ENCODE measurements at regions not wholly inside any gene's neighbourhood (a gene's known extent, or its start where the extent isn't known, plus 50 kb on each side); places are given as distances from the start of the nearest gene placed in this dataset.

DNA sequence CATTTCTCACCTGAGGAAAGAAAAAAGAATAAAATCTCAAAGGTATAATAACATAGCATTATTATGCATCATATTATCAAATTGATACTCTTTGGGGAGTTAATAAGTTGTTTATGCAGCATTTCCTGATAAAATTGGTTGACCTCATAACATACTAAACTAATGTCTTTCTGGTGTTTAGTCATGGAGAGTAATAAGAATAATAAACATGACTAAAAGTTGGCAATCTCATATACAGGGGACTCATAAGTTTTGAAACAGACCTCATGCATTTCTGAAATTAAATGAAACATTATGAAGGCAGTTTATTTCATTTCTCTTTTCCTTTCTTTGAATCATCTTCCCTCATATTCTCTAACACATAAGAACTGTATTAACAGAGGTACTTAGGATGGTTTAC, 60.5 kb upstream of the PRDM1 start:
- intact Hi-C loops (cut with micrococcal nuclease): no loop called here
- no peak overlapping the region for H3K4me3 ChIP-seq (ENCODE audit: control extremely low read depth in 1 of 5, extremely low read depth in 1 of 5, insufficient read depth in 1 of 5, low read depth in 2 of 5, low read length in 4 of 5)
- no peak overlapping the region for H3K27ac Mint-ChIP-seq
- no peaks in the 10 kb centered on the region for H3K79me2 ChIP-seq (ENCODE audit: control insufficient read depth, insufficient read depth, low read length)
- ChIA-PET CTCF (no interaction called here), POLR2A (no interaction called here)
- no peak overlapping the region for H3K4me3 Mint-ChIP-seq
- H3K36me3 ChIP-seq (replicated peaks in 1 of 2; ENCODE audit: control extremely low read depth in 1 of 2, control insufficient read depth in 1 of 2, extremely low read depth in 1 of 2, insufficient read depth in 2 of 2, low read length in 1 of 2): no peaks in the 10 kb centered on the region
- H2AFZ ChIP-seq (ENCODE audit: insufficient read depth, low read depth, low read length, poor library complexity, severe bottlenecking): no peak overlapping the region
- no peaks in the 10 kb centered on the region for H4K20me1 ChIP-seq (ENCODE audit: control insufficient read depth, insufficient read depth, low read length, poor library complexity, severe bottlenecking)
- TF ChIP-seq EZH2 (IDR thresholded peaks at IDR 0.05; ENCODE audit: borderline replicate concordance, insufficient read depth, low read depth, low read length, poor library complexity, severe bottlenecking): no peak
- H3K4me2 ChIP-seq (replicated peaks; ENCODE audit: low read depth, low read length, poor library complexity, severe bottlenecking): no peak overlapping the region
- H3K4me1 ChIP-seq (ENCODE audit: control insufficient read depth in 2 of 2, insufficient read depth in 2 of 2, low read length in 2 of 2): no peaks in the 10 kb centered on the region
- DNase-seq: no peak
- H3K9me3 ChIP-seq (ENCODE audit: control extremely low read depth in 1 of 3, control insufficient read depth in 2 of 3, insufficient read depth in 1 of 3, low read length in 2 of 3): peaks cover 0 to 3% (median 0%) of the 10 kb centered on the region in 3 donors
- H3K4me1 Mint-ChIP-seq: no peaks in the 10 kb centered on the region
- H3K9me3 Mint-ChIP-seq (ENCODE audit: insufficient read depth): no peaks in the 10 kb centered on the region
- H3K27me3 Mint-ChIP-seq: peaks cover 26% of the 10 kb centered on the region
- H3K27ac ChIP-seq (ENCODE audit: low read length in 2 of 2): no peak overlapping the region
- H3K9ac ChIP-seq (ENCODE audit: low read length): no peak overlapping the region
- no peak for ATAC-seq (ENCODE audit: low read depth)
- peaks cover 0 to 13% (median 3%) of the 10 kb centered on the region in 4 experiments for H3K27me3 ChIP-seq (replicated peaks in 1 of 4; ENCODE audit: control extremely low read depth in 1 of 4, control insufficient read depth in 3 of 4, insufficient read depth in 4 of 4, low read length in 3 of 4)

DNA sequence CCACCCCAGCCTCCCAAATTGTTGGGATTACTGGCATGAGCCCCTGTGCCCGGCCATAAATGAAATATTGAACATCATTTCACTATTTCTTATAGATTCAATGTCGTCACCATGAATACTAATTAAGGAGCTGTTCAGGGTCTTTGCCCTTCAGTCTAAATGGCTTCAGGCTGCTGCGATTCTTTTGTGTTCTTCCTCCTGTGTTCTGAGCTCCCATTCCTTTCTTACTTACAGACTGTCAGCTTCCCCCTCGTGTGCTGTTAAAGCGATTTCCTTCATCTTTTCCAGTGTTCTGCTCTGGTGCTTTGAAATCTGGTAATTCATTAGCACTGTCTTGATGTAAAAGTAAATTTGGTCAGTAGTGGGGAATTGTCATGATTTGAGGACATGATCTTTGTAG, 63.3 kb upstream of the PRDM1 start:
- CTCF ChIA-PET: no interaction called here
- peaks cover 0 to 12% (median 3%) of the 10 kb centered on the region in 4 experiments for H3K27me3 ChIP-seq (replicated peaks in 1 of 4; ENCODE audit: control extremely low read depth in 1 of 4, control insufficient read depth in 3 of 4, insufficient read depth in 4 of 4, low read length in 3 of 4)
- no peak overlapping the region for H3K4me2 ChIP-seq (replicated peaks; ENCODE audit: low read depth, low read length, poor library complexity, severe bottlenecking)
- H3K9me3 ChIP-seq (ENCODE audit: control extremely low read depth in 1 of 3, control insufficient read depth in 2 of 3, insufficient read depth in 1 of 3, low read length in 2 of 3): no peaks in the 10 kb centered on the region
- no peak overlapping the region for H3K4me3 Mint-ChIP-seq
- ATAC-seq (ENCODE audit: low read depth): no peak
- DNase-seq: no peak
- H3K4me1 ChIP-seq (ENCODE audit: control insufficient read depth in 2 of 2, insufficient read depth in 2 of 2, low read length in 2 of 2): no peaks in the 10 kb centered on the region
- no peak overlapping the region for H3K9ac ChIP-seq (ENCODE audit: low read length)
- WGBS (ENCODE audit: insufficient coverage): no CpG with 5 or more reads among the region's 5 CpGs
- no peaks in the 10 kb centered on the region for H3K4me1 Mint-ChIP-seq
- H3K79me2 ChIP-seq (ENCODE audit: control insufficient read depth, insufficient read depth, low read length): no peaks in the 10 kb centered on the region
- H4K20me1 ChIP-seq (ENCODE audit: control insufficient read depth, insufficient read depth, low read length, poor library complexity, severe bottlenecking): no peaks in the 10 kb centered on the region
- TF ChIP-seq, protein P1, sequence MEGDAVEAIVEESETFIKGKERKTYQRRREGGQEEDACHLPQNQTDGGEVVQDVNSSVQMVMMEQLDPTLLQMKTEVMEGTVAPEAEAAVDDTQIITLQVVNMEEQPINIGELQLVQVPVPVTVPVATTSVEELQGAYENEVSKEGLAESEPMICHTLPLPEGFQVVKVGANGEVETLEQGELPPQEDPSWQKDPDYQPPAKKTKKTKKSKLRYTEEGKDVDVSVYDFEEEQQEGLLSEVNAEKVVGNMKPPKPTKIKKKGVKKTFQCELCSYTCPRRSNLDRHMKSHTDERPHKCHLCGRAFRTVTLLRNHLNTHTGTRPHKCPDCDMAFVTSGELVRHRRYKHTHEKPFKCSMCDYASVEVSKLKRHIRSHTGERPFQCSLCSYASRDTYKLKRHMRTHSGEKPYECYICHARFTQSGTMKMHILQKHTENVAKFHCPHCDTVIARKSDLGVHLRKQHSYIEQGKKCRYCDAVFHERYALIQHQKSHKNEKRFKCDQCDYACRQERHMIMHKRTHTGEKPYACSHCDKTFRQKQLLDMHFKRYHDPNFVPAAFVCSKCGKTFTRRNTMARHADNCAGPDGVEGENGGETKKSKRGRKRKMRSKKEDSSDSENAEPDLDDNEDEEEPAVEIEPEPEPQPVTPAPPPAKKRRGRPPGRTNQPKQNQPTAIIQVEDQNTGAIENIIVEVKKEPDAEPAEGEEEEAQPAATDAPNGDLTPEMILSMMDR (IDR thresholded peaks at IDR 0.05): no peak
- no peak for TF ChIP-seq EZH2 (IDR thresholded peaks at IDR 0.05; ENCODE audit: borderline replicate concordance, insufficient read depth, low read depth, low read length, poor library complexity, severe bottlenecking)
- no peaks in the 10 kb centered on the region for H3K9me3 Mint-ChIP-seq (ENCODE audit: insufficient read depth)
- H3K36me3 ChIP-seq (replicated peaks in 1 of 2; ENCODE audit: control extremely low read depth in 1 of 2, control insufficient read depth in 1 of 2, extremely low read depth in 1 of 2, insufficient read depth in 2 of 2, low read length in 1 of 2): no peaks in the 10 kb centered on the region
- no peak overlapping the region for H3K4me3 ChIP-seq (ENCODE audit: control extremely low read depth in 1 of 5, extremely low read depth in 1 of 5, insufficient read depth in 1 of 5, low read depth in 2 of 5, low read length in 4 of 5)
- POLR2A ChIA-PET: no interaction called here
- H3K27ac ChIP-seq (ENCODE audit: low read length in 2 of 2): no peak overlapping the region
- no peak overlapping the region for H2AFZ ChIP-seq (ENCODE audit: insufficient read depth, low read depth, low read length, poor library complexity, severe bottlenecking)
- H3K27ac Mint-ChIP-seq: no peak overlapping the region
- H3K27me3 Mint-ChIP-seq: peaks cover 17% of the 10 kb centered on the region
- intact Hi-C loops (cut with micrococcal nuclease): no loop called here
